ENCODE measurements at regions not wholly inside any gene's neighbourhood (a gene's known extent, or its start where the extent isn't known, plus 50 kb on each side); places are given as distances from the start of the nearest gene placed in this dataset.

DNA sequence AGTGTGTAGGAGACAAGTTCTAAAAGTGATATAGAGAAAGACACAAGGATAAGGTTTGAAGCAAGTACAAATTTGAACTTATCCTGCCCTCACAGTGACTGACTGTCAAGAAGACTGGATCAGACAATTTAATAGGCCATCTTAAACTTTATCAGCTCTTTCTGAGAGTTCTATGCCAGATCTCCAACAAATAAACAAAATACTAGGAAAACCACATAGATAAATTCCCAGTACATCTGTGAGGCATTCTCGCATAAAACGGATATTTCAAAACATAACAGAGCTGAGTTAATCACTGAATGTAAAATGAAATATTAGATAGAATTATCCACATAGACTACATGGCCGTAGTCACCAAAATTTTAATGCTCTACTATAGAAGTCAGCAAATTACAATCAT lies 120.9 kb upstream of the LUZP2 start:
- TF ChIP-seq ZFX (IDR thresholded peaks at IDR 0.05; ENCODE audit: borderline replicate concordance): no peak
- TF ChIP-seq, protein P1, sequence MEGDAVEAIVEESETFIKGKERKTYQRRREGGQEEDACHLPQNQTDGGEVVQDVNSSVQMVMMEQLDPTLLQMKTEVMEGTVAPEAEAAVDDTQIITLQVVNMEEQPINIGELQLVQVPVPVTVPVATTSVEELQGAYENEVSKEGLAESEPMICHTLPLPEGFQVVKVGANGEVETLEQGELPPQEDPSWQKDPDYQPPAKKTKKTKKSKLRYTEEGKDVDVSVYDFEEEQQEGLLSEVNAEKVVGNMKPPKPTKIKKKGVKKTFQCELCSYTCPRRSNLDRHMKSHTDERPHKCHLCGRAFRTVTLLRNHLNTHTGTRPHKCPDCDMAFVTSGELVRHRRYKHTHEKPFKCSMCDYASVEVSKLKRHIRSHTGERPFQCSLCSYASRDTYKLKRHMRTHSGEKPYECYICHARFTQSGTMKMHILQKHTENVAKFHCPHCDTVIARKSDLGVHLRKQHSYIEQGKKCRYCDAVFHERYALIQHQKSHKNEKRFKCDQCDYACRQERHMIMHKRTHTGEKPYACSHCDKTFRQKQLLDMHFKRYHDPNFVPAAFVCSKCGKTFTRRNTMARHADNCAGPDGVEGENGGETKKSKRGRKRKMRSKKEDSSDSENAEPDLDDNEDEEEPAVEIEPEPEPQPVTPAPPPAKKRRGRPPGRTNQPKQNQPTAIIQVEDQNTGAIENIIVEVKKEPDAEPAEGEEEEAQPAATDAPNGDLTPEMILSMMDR (IDR thresholded peaks at IDR 0.05): no peak
- no peak overlapping the region for H3K27ac ChIP-seq

DNA sequence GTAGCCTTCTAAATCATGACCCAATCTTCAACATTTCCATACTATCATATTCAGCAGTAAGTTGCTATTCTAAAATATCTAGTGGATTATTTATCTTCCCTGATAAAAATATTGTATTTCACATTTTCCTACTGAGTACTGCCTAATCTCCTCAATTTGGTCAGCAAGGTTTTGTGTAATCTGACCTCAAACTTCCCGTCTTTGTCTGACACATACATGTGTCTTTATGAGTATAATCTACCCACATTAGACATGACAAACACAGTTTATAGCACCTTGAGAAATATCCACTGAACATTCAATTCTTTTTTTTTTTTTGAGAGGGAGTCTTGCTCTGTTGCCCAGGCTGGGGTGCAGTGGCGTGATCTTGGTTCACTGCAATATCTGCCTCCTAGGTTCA lies 113.7 kb upstream of the LUZP2 start:
- H3K27ac ChIP-seq: no peak overlapping the region
- TF ChIP-seq, protein P1 (IDR thresholded peaks at IDR 0.05): no peak
- no peak for TF ChIP-seq ZFX (IDR thresholded peaks at IDR 0.05; ENCODE audit: borderline replicate concordance)

DNA sequence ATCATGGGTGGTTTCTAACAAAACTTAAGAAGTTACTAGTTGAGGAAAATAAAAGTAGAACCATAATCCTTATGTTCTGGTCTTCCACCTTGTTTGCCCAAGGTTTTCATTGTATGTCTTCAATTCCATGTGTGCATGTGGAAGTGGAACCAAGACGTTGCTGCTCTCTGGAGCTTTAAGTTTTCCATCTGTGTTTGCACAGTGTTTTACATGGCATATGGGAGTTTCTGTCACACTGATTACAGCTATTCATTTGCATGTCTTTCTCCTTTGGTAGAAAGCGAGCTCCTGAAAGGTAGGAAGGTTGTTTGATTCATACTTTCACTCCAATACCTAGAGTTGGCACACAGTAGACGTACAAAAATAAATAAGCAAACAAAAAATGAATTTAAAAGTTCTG lies 112.6 kb upstream of the LUZP2 start:
- no peak for TF ChIP-seq ZFX (IDR thresholded peaks at IDR 0.05; ENCODE audit: borderline replicate concordance)
- TF ChIP-seq, protein P1 (IDR thresholded peaks at IDR 0.05): no peak
- no peak overlapping the region for H3K27ac ChIP-seq

DNA sequence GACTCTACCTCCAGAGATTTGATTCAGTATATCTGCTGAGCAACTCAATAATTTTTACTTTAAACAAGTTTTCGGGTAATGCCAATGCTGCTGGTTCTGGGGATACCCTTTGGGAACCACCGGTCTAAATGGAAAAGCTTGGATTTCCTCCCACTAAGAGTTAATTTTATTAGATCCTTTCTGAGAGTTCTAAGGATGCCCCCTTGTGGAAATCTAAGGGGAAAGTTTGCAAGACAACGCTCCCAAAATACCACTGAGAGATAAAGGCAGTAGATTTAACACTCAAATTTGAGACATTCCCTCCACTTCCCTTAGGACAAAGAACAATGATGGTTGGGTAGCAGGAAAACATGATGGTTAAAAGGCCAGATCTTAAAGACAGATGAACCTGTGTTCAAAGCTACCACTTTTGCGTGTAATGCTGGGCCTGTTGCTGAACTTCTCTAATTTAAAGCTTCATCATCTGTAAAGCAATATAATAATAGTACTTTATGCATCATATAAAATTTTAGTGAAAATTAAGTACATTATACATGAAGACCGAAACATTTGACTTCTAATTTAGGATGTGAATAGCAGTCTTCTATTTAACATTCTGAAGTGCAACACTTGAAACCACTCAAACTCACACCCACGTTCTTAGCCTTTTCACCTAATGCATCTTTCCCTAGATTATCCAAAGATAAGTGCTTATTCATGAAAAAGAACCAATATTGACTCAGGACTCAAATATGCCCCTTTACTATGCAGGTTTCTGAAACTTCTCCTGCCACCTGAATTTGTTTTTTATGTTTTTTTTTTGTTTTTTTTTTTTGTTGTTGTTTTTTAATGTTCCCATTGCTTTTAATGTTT lies 110.1 kb upstream of the LUZP2 start:
- no peak overlapping the region for H3K27ac ChIP-seq
- TF ChIP-seq, protein P1 (IDR thresholded peaks at IDR 0.05): peak; percentile 67
- TF ChIP-seq ZFX (IDR thresholded peaks at IDR 0.05; ENCODE audit: borderline replicate concordance): no peak

DNA sequence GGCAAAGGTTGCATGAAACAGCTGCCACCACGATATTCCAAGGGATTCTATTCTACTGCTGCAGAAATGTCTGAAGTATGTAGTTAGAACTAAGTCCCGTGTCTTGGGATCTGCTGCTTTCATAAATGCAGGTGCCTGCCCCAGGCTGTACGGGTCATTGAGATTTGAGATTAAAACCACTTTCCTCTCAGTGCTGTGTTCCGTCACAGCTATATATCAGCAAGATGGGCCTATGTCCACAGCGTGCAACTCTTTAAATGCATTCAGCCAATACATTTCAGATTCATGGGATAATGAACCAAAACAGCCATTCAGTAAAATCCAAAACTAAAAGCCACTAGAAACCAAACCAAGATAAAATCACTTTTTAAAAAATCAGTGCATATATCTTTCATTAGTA lies 107.3 kb upstream of the LUZP2 start:
- no peak for TF ChIP-seq ZFX (IDR thresholded peaks at IDR 0.05; ENCODE audit: borderline replicate concordance)
- TF ChIP-seq, protein P1 (IDR thresholded peaks at IDR 0.05): no peak
- no peak overlapping the region for H3K27ac ChIP-seq

DNA sequence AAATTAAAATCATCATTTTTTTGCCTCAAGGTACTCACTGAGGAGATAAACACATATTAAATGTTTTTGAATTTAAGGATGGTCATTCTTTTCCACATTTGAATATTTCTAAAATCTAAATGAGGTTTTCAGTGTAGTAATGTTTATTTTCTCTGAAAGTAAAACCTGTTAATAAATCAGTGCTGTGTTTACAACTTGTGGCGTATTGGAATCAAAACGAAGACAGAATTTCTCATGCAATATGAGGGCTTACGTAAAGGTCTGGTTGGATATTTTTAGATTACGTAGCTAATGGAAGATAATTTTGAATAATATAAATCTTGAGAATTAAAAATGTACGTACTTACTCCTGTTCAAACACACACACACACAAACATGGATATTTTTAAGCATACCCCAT lies 106.8 kb upstream of the LUZP2 start:
- no peak overlapping the region for H3K27ac ChIP-seq
- TF ChIP-seq, protein P1 (IDR thresholded peaks at IDR 0.05): no peak
- no peak for TF ChIP-seq ZFX (IDR thresholded peaks at IDR 0.05; ENCODE audit: borderline replicate concordance)

DNA sequence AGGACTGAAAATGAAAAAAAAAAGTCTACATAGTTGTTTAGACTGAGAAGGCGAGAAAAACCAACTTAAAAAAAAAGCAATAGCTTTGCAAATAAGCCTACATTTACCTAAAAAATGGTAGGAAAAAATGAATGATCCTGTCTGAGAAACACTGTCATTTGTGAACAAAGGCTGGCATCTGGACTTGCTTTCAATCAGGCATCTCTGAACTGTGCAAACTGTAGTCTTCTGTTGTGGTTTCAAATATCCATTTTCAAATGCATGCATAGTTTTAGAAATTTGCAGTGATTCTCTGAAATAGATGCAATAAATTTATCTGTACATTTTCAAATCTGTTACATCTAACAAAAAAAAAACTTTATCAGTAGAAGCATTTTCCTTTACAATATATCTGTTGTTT lies 106.1 kb upstream of the LUZP2 start:
- TF ChIP-seq, protein P1 (IDR thresholded peaks at IDR 0.05): no peak
- no peak for TF ChIP-seq ZFX (IDR thresholded peaks at IDR 0.05; ENCODE audit: borderline replicate concordance)
- no peak overlapping the region for H3K27ac ChIP-seq
